Muscle of leg (tissue), 3 donors: ENCODE measurements at regions not wholly inside any gene's neighbourhood (a gene's known extent, or its start where the extent isn't known, plus 50 kb on each side); places are given as distances from the start of the nearest gene placed in this dataset.
A peak's percentile ranks its signal among the peaks of the same experiment; 100 is the strongest.

Source experiments
- DNase-seq: peaks from one replicate; pipeline ENCODE4 v3.0.0; 2013
- H3K27ac ChIP-seq: one replicate; pipeline ENCODE4 v1.5.1; 2013; ENCODE audit warnings: mild to moderate bottlenecking, low read length, control low read depth
- H3K27me3 ChIP-seq: one replicate; pipeline ENCODE4 v1.6.1; 2013; ENCODE audit warnings: low read length; ENCODE audit not compliant: control insufficient read depth, insufficient read depth
- H3K36me3 ChIP-seq: one replicate; pipeline ENCODE4 v1.6.1; 2013; ENCODE audit warnings: low read length; ENCODE audit not compliant: control insufficient read depth, insufficient read depth
- H3K4me1 ChIP-seq: one replicate; pipeline ENCODE4 v1.6.1; 2013; ENCODE audit warnings: low read length; ENCODE audit not compliant: control insufficient read depth, insufficient read depth
- H3K4me3 ChIP-seq: one replicate; pipeline ENCODE4 v1.5.1; 2013; ENCODE audit warnings: low read length, control low read depth
- H3K9me3 ChIP-seq: replicated peaks from 2 replicates; pipeline ENCODE4 v1.6.1; 2013; ENCODE audit warnings: low read depth, low read length; ENCODE audit not compliant: control insufficient read depth
- WGBS: methylation state at CpG from one replicate; pipeline ENCODE4 v1.1.5; 2013; ENCODE audit warnings: missing lambda C conversion rate; ENCODE audit not compliant: insufficient coverage; 5-methylcytosine and 5-hydroxymethylcytosine counted together

GRCh38 chr15:95304947-95305400 lies 1025.5 kb upstream of the NR2F2 start:
- peak overlapping the region; percentile 93 for H3K27ac ChIP-seq
- no peak for DNase-seq
- no peak overlapping the region for H3K4me3 ChIP-seq
- no peaks in the 10 kb centered on the region for H3K27me3 ChIP-seq
- no peaks in the 10 kb centered on the region for H3K9me3 ChIP-seq
- no peaks in the 10 kb centered on the region for H3K36me3 ChIP-seq
- peaks cover 17% of the 10 kb centered on the region for H3K4me1 ChIP-seq
- WGBS, result no CpG with 5 or more reads among the region's 4 CpGs

- Histone ChIP-seq H3K9me3 (no peaks in the 10 kb centered on the region), H3K4me1 (peaks cover 17% of the 10 kb centered on the region), H3K4me3 (no peak overlapping the region), H3K36me3 (no peaks in the 10 kb centered on the region), H3K27ac (no peak overlapping the region), H3K27me3 (no peaks in the 10 kb centered on the region)
- WGBS, result no CpG with 5 or more reads among the region's 4 CpGs
- DNase-seq, result no peak
These were observed 1023.4 kb upstream of the NR2F2 start for GRCh38 chr15:95307115-95307514.

GRCh38 chr15:95319242-95319641 lies 1011.3 kb upstream of the NR2F2 start:
- Histone ChIP-seq H3K27ac (no peak overlapping the region), H3K4me1 (peaks cover 1% of the 10 kb centered on the region), H3K27me3 (no peaks in the 10 kb centered on the region), H3K9me3 (peaks cover 4% of the 10 kb centered on the region), H3K36me3 (no peaks in the 10 kb centered on the region), H3K4me3 (no peak overlapping the region)
- WGBS, result no CpG with 5 or more reads among the region's 4 CpGs
- DNase-seq, result no peak

- H3K36me3 ChIP-seq, result no peaks in the 10 kb centered on the region
- DNase-seq, result no peak
- 56% methylated on average over 1 of the region's 7 CpGs for WGBS
- peaks cover 14% of the 10 kb centered on the region for H3K4me1 ChIP-seq
- no peak overlapping the region for H3K27ac ChIP-seq
- peaks cover 3% of the 10 kb centered on the region for H3K27me3 ChIP-seq
- H3K9me3 ChIP-seq, result no peaks in the 10 kb centered on the region
- no peak overlapping the region for H3K4me3 ChIP-seq
These were observed 1006.7 kb upstream of the NR2F2 start for GRCh38 chr15:95323796-95324195.

GRCh38 chr15:95324656-95325055 lies 1005.8 kb upstream of the NR2F2 start:
- peak overlapping the region; percentile 63 for H3K27ac ChIP-seq
- peaks cover 3% of the 10 kb centered on the region for H3K27me3 ChIP-seq
- no peaks in the 10 kb centered on the region for H3K9me3 ChIP-seq
- 86% methylated on average over 3 of the region's 7 CpGs for WGBS
- no peak for DNase-seq
- no peaks in the 10 kb centered on the region for H3K36me3 ChIP-seq
- no peak overlapping the region for H3K4me3 ChIP-seq
- peaks cover 14% of the 10 kb centered on the region for H3K4me1 ChIP-seq

- Histone ChIP-seq H3K27me3 (peaks cover 3% of the 10 kb centered on the region), H3K4me1 (peaks cover 14% of the 10 kb centered on the region), H3K4me3 (no peak overlapping the region), H3K9me3 (no peaks in the 10 kb centered on the region), H3K36me3 (no peaks in the 10 kb centered on the region), H3K27ac (peak overlapping the region; percentile 81)
- WGBS, result 80% methylated on average over 1 of the region's 7 CpGs
- DNase-seq, result peak; percentile 72
These were observed 1004.6 kb upstream of the NR2F2 start for GRCh38 chr15:95325763-95326404.

GRCh38 chr15:95326431-95327182 lies 1003.9 kb upstream of the NR2F2 start:
- Histone ChIP-seq H3K4me3 (peak overlapping the region; percentile 23), H3K36me3 (no peaks in the 10 kb centered on the region), H3K4me1 (peaks cover 14% of the 10 kb centered on the region), H3K27me3 (peaks cover 3% of the 10 kb centered on the region), H3K9me3 (no peaks in the 10 kb centered on the region), H3K27ac (peak overlapping the region; percentile 81)
- WGBS, result 1% methylated on average over 49 of the region's 59 CpGs
- DNase-seq, result peak; percentile 52

GRCh38 chr15:95327183-95327525 lies 1003.3 kb upstream of the NR2F2 start:
- Histone ChIP-seq H3K27ac (peak overlapping the region; percentile 66), H3K36me3 (no peaks in the 10 kb centered on the region), H3K4me3 (peak overlapping the region; percentile 23), H3K27me3 (peaks cover 3% of the 10 kb centered on the region), H3K9me3 (no peaks in the 10 kb centered on the region), H3K4me1 (peaks cover 14% of the 10 kb centered on the region)
- DNase-seq, result peak; percentile 16
- WGBS, result no CpG with 5 or more reads among the region's 10 CpGs

- Histone ChIP-seq H3K27ac (peak overlapping the region; percentile 67), H3K27me3 (peaks cover 3% of the 10 kb centered on the region), H3K36me3 (no peaks in the 10 kb centered on the region), H3K9me3 (no peaks in the 10 kb centered on the region), H3K4me3 (no peak overlapping the region), H3K4me1 (peaks cover 14% of the 10 kb centered on the region)
- DNase-seq, result peak; percentile 22
- WGBS, result 73% methylated on average over 8 of the region's 10 CpGs
These were observed 1002.8 kb upstream of the NR2F2 start for GRCh38 chr15:95327661-95328060.

GRCh38 chr15:95328559-95328958 lies 1001.9 kb upstream of the NR2F2 start:
- WGBS, result no CpG with 5 or more reads among the region's 3 CpGs
- H3K36me3 ChIP-seq, result no peaks in the 10 kb centered on the region
- no peaks in the 10 kb centered on the region for H3K9me3 ChIP-seq
- H3K27me3 ChIP-seq, result peaks cover 3% of the 10 kb centered on the region
- DNase-seq, result no peak
- no peak overlapping the region for H3K4me3 ChIP-seq
- H3K4me1 ChIP-seq, result peaks cover 14% of the 10 kb centered on the region
- H3K27ac ChIP-seq, result no peak overlapping the region
